AG10803 (cell line): ENCODE measurements at regions not wholly inside any gene's neighbourhood (a gene's known extent, or its start where the extent isn't known, plus 50 kb on each side); places are given as distances from the start of the nearest gene placed in this dataset.

ENCODE experiments used
- DNase-seq: peaks from one replicate; pipeline ENCODE4 v3.0.0; 2010; ENCODE audit warnings: low read depth
- H3K4me3 ChIP-seq: 2 replicates; pipeline ENCODE4 v1.5.1; 2011; ENCODE audit warnings: mild to moderate bottlenecking, low read length, control low read depth
- TF ChIP-seq, protein P1 (sequence below): conservative IDR thresholded peaks from 2 replicates; pipeline ENCODE4 v1.5.1; 2011; ENCODE audit warnings: mild to moderate bottlenecking, low read length, control low read depth, inconsistent platforms

DNA sequence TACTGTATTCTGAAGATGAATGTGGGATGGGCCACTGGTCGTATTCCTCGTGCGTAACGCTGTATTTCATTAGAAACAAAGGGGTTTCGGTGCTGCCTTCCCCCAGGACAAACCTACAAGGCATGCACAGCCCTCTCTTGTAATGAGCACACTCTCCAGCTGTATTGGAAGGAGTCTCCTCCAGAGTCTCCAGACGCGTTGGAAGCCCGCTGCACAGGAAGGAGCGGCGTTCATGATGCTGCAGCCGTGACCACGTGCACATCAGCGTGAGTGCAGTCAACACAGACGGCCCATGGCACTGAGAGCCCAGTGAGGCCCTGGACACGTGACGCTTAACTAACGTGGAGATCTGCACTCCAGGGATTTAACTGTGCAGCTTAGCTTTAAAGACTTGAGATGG is 209.0 kb upstream of the IRX1 start:
- no peak for DNase-seq
- TF ChIP-seq, protein P1, sequence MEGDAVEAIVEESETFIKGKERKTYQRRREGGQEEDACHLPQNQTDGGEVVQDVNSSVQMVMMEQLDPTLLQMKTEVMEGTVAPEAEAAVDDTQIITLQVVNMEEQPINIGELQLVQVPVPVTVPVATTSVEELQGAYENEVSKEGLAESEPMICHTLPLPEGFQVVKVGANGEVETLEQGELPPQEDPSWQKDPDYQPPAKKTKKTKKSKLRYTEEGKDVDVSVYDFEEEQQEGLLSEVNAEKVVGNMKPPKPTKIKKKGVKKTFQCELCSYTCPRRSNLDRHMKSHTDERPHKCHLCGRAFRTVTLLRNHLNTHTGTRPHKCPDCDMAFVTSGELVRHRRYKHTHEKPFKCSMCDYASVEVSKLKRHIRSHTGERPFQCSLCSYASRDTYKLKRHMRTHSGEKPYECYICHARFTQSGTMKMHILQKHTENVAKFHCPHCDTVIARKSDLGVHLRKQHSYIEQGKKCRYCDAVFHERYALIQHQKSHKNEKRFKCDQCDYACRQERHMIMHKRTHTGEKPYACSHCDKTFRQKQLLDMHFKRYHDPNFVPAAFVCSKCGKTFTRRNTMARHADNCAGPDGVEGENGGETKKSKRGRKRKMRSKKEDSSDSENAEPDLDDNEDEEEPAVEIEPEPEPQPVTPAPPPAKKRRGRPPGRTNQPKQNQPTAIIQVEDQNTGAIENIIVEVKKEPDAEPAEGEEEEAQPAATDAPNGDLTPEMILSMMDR: no peak
- no peak overlapping the region for H3K4me3 ChIP-seq

DNA sequence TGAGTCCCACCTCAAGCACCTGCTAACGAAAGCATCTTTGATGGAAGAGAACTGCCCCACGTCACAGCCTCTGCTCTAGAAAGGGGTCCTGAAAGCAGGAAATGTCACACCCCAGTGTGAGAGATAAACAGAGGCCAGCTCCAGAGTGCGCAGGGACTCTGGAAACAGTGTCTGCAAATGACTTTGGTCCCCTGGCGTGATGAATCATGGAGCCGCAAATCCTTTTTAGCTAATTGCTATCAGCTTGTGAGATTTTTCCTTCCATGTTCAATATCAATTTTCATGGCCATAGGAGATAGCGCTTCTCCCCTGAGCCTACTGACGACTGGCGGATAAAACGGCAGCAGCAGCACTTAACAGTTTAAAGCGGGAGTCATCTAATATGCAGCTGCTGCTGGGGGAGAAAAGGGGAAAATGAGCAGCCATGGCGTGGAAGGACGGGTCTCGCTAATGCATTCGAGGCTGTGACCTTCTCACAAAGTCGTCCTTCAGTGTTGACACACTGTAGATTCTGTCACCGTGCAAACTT is 209.6 kb upstream of the IRX1 start:
- no peak for DNase-seq
- no peak overlapping the region for H3K4me3 ChIP-seq
- TF ChIP-seq, protein P1: no peak

DNA sequence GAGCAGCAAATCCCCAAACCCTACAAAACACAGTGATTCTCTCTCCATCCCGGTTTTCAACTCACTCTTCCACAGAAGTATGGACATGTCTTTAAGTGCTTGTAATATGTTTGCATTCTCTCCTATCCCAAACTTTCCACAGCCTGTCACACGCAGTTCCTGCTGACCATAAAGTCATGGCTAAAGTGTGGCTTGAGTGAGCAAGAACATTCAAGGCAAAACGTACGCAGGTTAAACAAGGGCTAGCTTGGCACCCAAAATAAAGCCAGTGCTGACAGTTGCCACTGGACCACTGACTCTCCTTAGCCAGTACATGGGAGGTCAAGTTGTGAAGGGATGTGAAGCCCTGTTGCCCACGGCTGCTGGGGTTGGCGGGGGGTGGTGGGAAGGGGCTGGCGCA is 211.1 kb upstream of the IRX1 start:
- no peak overlapping the region for H3K4me3 ChIP-seq
- TF ChIP-seq, protein P1: no peak
- no peak for DNase-seq

DNA sequence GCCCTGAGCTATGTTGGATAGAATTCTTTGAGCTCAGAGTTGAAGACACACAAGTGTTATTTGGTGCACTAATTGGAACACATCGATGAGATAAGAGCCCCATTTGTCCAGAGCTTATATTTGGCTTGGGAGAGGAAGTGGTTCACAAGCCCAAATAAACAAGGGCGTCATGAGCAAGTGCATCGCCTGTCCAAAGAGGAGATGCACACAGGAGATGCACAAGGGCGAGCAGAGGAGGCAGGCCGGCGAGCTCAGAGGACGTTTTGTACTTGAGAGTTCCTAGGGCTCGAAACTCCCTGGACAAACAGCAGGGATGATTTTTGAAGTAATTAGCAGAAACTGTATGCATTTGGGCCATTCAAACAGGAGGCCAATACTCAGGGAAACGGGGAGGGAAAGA is 212.8 kb upstream of the IRX1 start:
- TF ChIP-seq, protein P1: no peak
- DNase-seq: no peak
- H3K4me3 ChIP-seq: no peak overlapping the region

DNA sequence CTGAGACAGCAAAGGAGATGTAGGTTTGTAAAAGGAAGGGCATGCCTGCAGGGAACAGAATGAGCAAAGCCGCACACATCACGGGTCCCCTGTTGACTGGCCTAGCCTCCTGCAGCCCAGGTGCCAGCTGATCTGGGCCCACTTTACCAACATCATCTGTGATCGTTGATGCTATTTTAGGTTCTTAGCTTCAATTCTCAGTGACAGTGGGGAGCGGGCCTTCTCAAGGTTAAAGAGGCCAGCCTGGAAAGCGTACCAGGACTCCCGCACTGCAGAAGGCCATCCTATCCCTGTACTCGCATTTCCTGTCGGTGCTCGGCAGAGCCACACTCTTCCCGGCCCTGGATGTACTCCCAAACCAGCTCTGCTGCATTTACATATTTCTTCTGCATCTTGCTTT is 213.5 kb upstream of the IRX1 start:
- H3K4me3 ChIP-seq: no peak overlapping the region
- TF ChIP-seq, protein P1: no peak
- DNase-seq: no peak

DNA sequence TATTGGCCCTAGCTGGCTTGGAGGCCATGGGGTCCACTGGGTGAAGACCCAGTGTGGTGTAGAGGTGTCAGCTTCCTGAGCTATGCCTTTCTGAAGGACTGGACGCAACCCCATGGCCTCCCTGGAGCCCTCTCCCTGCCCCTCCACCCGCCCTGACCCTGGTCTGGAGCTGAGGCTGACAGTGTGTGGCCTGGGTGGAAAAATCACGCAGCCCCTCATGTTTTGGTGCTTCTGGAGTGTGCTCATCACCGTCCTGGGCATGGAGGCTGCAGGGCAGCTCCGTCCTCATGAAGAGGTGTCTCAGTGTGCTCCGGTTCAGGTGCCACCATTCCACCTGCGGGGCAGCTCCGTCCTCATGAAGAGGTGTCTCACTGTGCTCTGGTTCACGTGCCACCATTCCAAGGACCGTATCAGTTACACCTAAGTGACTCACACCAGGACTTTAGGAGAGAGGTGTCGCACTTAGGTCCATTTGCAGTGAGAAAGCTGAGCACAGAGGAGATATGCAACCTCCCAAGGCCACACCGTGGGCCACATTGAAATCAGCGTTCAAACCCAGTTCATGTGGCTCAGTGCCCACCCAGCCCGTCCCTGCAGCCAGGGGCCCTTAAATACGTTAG is 214.3 kb upstream of the IRX1 start:
- H3K4me3 ChIP-seq: no peak overlapping the region
- TF ChIP-seq, protein P1: no peak
- DNase-seq: no peak

DNA sequence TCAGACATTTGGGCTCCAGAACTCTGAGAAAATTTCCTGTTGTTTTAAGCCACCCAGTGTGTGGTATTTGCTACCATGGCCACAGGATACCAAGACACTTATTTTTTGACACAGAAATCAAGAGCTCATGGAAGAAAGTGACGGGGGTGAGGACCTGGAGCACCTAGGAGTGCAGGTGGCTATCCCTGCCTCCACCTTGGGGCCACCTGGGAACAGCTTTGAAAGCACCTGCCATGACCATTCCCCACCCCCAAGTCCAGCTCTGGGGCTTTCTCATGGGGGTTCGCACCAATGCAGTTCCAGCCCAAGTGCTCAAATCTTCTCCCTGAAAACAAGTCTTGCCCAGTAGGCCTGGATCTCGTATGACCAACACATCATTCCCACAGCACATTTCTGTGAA is 214.9 kb upstream of the IRX1 start:
- TF ChIP-seq, protein P1: no peak
- DNase-seq: no peak
- H3K4me3 ChIP-seq: no peak overlapping the region
